HG03354 (cell line): ENCODE measurements at regions not wholly inside any gene's neighbourhood (a gene's known extent, or its start where the extent isn't known, plus 50 kb on each side); places are given as distances from the start of the nearest gene placed in this dataset.
"Not testable (repeated sequence)": the region's sequence is repeated elsewhere in the genome, so short reads cannot be mapped to it uniquely, and the experiment has no call there.

Experiments used
- ATAC-seq: cut with Tn5 transposase; IDR thresholded peaks from one replicate; pipeline ENCODE4 v1.9.1; 2021; ENCODE audit warnings: mild to moderate bottlenecking; ENCODE audit not compliant: unreplicated experiment, poor library complexity, severe bottlenecking

DNA sequence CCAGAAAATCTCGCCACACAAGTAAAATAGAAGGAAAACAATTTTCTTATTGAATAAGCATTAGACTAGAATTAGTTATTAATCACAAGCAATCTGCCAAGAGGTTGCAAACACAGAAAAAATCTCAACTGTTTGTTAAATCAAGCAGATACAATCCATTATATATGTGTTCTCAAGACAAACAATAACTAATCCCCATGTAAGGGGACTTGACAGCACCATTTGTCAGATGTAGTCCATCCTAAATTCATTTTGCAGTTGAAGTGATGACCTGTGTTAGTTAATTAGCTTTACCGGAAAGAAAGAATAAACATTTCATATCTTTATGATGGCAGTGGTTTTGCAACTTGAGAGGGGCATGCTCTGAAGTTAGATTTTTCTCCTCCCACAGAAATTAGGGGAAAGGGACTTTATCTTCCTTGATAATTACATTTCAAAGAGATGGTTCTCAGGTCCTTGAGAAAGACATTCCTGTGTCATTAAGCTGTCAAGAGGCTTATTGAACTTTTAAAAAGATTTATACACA is 1588.0 kb downstream of the GRIK2 start:
- ATAC-seq = no peak

DNA sequence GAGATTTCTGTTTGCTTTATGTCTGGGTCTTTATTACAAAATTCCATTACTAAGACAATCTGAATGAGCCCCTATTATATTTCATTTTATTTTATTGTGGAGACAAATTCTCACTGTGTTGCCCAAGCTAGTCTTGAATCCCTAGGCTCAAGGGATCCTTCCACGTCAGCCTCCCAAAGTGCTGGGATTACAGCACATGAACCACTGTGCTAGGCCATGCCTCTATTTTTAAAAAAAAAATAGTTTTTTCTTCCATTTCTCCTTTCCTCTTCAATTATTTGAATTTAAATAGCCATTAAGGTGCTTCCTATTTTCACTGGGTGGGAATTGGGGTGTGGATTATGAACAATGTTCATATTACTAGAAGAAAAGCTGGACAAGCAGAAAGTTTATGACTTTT is 1587.4 kb downstream of the GRIK2 start:
- ATAC-seq = no peak

DNA sequence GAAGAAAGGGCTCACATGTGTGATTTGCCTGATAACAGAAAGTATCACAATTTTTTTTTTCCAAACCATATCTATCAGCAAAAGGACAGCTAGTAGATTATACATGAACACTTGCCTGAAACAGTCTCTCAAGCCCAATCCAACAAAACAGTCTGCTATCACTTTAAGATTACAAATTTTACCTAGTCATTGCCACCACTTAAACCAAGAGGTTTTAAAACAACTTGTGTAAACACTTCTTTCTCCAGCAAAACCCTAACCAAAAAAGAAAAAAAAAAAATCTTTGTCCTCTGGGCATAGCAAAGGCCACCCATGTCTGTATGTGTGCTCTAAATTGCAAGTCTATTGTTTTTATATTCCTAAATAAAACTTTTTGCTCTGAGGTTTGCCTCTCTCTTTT is 1568.4 kb downstream of the GRIK2 start:
- no peak for ATAC-seq

DNA sequence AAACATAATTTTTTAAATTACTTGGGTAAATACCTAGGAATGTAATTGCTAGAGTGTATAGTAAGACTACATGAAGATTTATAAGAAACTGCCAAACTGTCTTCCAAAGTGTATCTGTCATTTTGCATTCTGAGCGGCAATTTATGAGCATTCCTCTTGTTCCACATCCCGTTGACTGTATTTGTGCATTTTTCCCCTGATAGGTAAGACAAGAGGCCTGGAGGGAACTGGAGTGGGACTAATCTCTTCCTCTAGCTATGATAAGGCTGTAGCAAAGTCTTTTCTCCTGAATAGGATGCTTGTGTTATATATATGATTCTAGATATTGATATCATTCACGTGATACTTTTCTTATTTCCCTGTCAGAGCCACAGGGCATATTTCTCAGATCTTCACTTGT is 1557.5 kb downstream of the GRIK2 start:
- ATAC-seq = no peak

DNA sequence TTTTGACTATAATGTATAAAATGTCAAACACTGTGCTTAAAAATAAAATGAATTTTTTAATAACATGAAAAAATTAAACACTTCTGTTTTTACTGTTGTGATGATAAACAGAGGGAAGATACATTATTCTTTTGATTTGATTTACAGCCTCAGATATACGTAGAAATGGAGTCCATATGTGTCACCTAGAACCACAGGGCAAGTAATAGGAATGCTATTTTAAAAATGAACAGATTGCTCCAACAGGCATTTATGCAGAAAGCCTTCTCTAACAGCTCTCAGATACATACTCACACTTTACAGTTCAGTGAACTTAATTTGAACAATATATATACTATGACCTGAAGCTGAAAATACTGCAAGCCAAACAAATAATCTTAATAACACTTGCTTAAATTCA is 1551.0 kb downstream of the GRIK2 start:
- no peak for ATAC-seq

DNA sequence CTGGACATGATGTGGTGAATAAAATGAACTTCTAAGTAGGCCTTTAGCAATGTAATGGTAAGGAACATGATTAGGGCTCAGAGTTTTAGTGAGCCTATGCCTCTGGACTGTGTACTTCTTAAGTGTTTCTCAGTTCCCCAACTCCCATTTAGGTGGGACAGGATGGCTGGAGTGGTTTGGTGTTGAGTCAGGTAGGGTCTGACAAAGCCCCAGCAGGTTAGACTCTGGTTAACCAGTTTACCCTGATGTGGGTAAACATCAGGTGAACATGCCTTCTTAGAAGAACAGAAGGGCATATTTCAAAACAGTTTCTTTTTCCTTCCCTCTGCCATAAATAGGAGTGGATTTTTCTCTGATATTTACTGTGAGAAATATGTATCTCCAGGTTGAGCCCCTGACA is 1548.7 kb downstream of the GRIK2 start:
- ATAC-seq = no peak

DNA sequence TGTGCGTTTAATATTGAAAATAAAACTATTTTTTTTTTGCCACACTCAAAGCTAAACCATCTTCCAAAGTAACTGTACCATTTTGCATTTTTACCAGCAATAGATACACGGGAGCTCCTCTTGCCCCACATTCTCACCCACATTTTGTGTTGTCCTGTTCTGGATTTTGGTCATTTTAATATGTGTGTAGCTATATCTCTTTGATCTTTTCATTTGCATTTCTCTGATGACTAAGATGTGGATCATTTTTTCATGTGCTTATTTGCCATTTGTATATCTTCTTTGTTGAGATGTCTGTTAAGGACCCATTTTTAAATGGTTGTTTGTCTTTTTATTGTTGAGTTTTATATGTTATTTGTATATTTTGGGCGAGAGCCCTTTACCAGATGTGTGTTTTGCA is 1543.5 kb downstream of the GRIK2 start:
- no peak for ATAC-seq

DNA sequence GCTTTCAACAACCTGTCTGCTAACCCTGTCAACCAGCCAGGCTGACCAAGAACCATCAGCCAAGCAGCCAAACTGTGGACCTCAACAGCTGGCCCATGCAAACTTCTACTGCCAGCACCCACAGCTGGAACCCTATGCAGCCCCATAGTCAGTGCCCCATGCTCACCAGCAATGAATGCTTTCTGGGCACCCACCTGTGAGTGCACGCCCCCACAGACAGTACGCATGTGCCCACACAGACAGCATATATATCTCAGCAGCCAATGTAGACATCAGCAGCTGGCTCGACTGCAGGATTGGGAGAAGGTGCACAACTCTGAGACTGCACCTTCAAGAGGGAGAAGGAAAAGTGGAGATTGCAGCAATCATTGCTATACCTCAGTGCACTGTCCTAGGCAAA is 1534.6 kb downstream of the GRIK2 start:
- no peak for ATAC-seq

DNA sequence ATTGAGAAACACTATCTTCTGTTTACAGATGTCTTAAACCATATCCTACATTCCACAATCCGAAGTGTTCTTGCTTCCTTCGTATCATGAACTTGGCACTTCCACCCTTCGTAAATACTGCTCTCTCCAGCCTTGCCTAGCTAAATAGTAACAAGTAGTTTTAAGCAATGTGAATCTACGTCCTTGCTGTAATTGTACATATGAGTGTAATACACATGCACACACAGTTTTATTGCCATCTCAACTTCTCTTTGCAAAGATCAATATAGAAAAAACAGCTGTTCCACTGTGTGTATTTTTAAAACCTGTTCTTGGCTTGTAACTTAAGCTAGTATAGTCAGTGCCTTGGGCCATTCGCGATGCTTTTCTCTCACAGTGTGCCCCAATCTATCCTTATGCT is 1524.7 kb downstream of the GRIK2 start:
- no peak for ATAC-seq

DNA sequence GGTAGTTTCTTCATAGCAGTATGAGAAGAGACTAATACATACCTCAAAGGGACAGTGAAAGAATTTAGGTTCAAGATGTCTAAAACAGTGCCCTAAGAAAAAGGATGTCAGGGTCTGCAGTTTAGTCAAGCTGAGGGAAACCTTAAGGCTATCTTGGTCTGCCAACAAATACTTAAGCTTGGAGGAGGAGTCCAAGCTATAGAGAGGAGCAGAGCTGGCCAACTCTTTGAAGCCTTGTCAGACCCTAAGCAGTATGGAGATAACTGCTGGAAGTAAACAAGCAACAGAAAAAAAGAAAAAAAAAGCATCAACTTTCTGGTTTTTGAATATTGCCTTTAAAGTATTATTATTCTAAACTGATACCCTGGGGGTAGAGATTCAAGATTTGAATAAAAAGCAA is 1518.1 kb downstream of the GRIK2 start:
- ATAC-seq = no peak

DNA sequence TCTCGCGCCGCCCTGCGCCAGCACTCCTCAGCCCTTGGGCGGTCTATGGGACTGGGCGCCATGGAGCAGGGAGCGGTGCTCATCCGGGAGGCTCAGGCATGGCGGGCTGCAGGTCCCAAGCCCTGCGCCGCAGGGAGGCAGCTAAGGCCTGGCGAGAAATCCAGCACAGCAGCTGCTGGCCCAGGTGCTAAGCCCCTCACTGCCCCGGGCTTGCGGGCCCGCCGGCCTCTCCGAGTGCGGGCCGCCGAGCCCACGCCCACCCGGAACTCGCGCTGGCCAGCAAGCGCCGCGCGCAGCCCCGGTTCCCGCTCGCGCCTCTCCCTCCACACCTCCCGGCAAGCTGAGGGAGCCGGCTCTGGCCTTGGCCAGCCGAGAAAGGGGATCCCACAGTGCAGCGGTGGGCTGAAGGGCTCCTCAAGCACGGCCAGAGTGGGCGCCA is 1517.2 kb downstream of the GRIK2 start:
- not testable (repeated sequence) for ATAC-seq

DNA sequence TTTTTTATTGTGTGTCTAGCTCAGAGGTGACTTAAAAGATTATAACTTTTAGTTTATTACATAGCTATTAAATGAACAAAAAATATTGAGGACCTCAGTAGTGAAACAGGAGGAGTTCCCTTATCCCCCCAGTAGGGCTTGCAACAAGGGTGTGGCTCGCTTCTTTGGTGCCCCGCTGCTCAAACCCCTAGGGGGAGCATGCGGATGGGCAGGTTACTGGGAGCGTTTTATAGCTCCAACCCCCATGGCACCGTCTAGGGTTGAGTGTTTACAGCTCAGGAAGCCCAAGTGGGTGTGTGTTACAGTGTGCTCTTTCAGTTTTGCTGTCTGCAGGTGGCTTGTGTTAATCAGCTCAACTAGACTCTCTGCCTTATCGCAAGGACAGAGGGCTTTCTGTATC is 1513.7 kb downstream of the GRIK2 start:
- no peak for ATAC-seq

DNA sequence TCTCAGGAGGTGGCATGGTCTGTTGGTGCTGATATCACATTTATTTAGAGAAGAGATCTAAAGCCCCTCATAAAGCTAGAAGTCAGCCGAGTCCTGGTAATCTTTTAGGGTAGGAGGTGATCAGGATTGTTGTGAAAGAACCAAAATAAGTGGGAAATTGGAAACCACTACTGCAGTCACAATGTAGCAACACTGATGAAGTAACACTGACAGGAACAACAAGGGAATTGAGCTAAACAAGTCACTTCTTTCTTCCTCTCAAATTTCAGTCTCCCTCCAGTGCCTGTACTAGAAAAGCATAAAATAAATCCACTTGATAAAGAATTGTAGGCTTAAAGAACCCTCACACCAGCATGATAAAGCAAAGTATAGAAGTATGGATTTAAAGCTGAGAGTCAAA is 1509.0 kb downstream of the GRIK2 start:
- ATAC-seq = no peak

DNA sequence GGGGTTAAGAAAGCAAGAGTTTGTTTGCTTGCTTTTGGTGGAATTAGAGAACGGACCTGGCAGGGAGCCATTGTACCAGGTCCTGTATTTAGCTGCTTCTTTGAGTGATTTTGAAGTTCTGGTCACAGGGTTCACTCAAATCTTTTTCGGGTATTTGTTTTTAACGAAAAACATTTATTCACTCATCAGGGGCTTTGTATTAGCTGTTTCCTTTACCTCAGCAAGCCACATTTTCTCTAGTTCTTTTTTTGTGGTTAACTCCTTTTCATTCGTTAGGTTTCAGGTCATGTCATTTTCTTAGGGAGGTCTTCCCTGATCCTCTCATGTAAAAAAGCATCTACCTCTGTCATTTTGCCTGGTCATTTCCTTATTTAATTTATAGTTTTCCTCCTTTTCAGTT is 1502.2 kb downstream of the GRIK2 start:
- ATAC-seq = no peak

DNA sequence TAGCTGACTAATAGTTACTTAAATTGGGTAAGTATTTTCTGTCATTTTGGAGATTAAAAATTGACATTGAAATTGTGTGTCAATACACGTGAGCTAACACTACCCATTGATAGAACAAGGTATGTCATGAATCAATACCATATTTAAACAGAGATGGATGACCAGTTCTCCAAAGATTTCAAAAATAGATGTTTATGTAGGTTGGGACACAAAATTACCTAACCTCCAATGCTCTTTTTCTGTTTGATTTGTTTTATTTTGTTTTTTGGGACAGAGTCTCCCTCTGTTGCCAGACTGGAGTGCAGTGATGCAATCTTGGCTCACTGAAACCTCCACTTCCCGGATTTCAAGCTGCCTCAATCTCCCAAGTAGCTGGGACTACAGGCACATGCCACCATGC is 1491.7 kb downstream of the GRIK2 start:
- ATAC-seq = no peak

DNA sequence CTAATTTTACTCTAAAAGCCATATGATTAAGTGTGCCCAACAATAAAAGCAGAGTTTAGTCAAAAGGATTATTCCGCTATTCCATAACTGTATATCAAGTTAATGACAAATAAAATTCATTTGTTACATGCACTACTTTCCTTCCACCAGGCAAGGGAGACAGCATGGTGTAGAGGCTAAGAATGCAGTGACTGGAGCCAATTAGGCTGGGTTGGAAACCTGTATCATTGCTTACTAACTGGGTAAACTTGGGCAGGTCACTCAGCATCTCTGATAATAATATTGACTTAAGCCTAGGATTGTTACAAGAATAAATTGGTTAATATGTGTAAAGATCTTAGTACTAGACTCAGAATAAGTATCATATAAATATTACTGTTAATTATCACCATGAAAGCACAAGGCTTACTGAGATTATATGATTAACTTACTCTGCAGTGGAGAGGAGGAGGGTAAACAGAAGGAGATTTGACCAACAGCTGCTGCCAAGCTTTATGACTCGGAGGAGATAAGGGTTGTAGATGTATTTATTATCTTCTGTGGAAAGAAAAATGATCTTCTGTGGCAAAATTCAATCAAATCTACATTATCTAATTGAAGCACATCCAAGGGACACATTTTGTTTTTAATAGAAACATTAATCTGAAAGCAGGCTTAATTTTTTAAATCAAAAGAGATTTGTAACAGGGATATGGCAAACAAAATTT is 1459.9 kb downstream of the GRIK2 start:
- no peak for ATAC-seq

DNA sequence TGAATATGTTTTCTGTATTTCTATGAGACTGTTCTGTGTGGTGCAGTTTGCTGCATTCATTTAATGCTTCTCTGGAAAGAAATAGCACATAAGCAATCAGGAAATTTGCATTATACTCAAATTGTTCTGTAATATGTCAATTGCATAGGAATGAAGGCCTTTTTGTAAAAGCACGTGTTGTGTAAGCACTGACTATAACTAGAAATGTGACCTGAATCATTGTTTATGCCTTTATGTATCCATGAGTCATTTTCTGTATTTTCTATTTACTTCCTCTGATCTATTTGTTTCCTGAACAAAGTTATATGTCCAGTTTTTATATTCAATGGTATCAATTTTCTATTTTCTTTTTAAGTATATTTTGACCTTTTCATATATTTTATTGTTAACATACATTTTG is 1455.3 kb downstream of the GRIK2 start:
- ATAC-seq = no peak

DNA sequence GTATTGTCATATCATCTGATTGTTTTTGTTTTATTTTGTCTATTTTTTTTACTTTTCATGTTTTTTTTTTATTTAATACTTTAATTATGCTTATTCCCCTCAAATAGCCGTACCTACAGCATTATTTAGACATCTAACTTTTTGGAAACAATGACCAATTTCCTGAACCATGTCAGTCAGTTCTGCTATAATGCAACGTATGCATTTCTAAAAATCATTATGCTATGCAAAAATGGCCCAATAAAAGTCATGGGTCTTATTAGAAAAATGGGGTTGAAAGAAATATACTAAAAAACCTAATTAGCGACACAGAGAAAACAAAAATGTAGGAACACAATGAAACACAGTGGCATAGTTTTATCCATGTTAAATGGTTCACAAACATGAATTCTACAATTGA is 1454.7 kb downstream of the GRIK2 start:
- no peak for ATAC-seq

DNA sequence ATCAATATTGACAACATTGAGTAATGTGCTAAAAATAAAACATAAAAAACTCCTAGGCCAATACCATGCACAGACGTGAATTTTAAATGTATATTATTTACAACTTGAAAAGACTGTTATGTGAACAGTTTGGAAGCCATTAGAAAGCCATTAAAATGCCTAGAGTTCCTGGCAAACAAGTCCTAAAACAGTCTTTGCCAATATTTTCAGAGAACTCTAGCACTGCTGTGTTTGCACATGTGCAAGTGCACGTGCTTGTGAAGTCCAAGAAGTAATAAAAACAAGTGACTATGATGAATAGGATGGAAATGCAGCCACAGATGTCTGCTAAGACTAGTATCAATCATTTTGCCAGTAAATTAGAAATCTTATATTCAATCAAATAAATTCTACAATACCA is 1447.6 kb downstream of the GRIK2 start:
- no peak for ATAC-seq

DNA sequence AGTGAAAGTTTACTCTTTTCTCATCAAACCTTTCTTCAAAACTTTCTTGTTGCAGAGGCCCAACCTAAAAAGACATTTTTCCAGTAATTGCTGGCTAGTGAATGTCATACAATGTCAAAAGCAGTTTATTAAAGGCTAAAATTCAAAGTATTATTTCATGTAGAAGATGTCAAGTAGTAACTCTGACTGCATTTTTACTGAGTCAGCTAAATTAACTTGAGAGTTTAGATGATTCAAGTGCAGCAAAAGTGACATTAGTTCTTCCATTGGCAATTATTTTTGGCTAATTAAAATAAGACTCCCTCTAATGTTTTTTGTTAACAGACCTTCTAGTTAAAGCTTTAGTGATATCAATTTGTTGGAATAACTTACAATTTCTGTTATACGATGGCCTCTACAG is 1438.5 kb downstream of the GRIK2 start:
- ATAC-seq = no peak

DNA sequence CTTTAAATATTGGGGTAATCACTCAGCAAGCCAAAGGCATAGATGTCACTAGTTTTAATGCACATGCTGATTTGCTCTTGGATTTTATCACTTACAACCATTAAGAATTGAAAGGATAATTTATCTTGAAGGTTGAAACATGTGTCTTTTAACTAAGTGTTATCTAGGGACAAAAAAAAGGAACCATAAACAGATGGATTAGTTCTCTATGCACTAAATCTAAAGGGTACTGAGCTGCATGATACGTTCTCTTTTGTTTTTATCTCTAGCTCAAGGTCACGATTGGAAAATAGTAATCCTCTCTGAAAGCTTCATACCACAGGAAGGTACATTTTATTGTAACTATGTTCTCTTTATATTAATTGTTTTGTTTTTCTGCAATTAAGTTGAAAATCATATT is 1426.6 kb downstream of the GRIK2 start:
- ATAC-seq = no peak

DNA sequence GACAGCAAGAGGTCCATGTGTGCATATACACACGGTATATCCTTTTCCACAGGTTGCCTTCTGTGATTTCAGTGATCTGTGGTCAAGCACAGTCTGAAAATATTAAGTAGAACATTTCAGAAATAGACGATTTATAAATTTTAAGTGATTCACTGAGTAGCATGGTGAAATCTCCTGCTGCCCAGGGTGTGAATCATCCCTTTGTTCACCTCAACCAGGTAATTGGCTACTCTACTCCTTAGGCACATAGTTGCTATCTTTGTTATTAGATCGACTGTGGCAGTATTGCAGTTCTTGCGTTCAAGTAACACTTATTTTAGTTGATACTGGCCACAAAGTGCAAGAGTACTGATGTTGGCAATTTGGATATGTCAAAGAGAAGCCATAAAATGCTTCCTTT is 1421.7 kb downstream of the GRIK2 start:
- ATAC-seq = no peak
